ENCODE measurements at regions not wholly inside any gene's neighbourhood (a gene's known extent, or its start where the extent isn't known, plus 50 kb on each side); places are given as distances from the start of the nearest gene placed in this dataset.
"Not testable (repeated sequence)": the region's sequence is repeated elsewhere in the genome, so short reads cannot be mapped to it uniquely, and the experiment has no call there.

GRCh38 chr6:131427434-131428058, 145.5 kb upstream of the ARG1 start:
- DNase-seq (ENCODE audit: low spot score) = no peak

DNA sequence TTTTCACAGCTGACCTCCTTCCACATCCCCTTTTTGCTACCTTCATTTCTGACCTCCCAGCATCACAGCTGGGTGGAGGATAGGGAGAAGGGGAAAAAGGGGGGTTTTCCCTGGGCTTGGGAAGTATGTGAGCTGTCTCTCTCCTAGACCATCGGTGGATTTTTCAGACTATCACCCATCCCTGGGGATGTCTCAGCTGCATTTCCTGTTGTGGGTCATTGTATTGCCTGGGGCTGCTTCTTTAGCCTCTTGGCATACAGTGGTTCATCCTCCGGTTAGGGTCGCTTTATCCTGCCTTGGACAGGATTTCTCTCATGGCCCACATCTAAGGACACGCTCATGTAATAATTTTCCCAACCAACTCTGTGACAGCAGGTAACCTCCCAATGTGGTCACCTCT, 142.5 kb upstream of the ARG1 start:
- DNase-seq (ENCODE audit: low spot score) = no peak

GRCh38 chr6:131431718-131432117, 141.3 kb upstream of the ARG1 start:
- DNase-seq (ENCODE audit: low spot score) = no peak

GRCh38 chr6:131433927-131434326, 139.1 kb upstream of the ARG1 start:
- no peak for DNase-seq (ENCODE audit: low spot score)

DNA sequence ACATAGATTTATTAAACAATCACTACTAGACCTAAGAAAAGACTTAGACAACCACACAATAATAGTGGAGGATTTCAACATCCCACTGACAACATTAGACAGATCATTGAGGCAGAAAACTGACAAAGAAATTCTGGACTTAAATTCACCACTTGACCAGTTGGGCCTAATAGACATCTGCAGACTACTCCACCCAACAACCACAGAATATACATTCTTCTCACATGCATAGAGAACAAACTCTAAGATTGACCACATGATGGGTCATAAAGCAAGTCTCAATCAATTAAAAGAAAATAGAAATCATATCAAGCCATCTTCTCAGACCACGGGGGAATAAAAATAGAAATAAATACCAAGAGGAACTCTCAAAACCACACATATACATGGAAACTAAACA, 136.7 kb upstream of the ARG1 start:
- no peak for DNase-seq (ENCODE audit: low spot score)

GRCh38 chr6:131443014-131443413, 130.0 kb upstream of the ARG1 start:
- no peak for DNase-seq (ENCODE audit: low spot score)

DNA sequence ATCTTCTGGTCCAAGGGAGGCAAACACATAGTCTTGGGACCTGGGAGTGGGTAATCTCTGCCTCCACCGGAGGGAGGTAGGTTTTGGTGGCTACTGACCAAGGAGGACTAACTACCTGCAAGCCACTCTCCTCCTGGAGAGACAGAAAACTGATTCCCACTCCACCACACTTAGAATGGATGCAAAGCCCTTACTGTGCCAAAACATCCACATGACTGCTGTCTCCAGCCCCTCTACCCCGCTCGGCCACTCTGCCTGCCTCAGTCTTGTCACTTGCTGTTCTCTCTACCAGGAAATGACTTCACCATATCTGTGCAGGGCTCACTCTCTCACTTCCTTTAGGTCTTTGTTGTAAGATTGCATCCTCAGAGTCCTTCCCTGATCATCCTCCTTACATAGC, 129.5 kb upstream of the ARG1 start:
- no peak for DNase-seq (ENCODE audit: low spot score)

DNA sequence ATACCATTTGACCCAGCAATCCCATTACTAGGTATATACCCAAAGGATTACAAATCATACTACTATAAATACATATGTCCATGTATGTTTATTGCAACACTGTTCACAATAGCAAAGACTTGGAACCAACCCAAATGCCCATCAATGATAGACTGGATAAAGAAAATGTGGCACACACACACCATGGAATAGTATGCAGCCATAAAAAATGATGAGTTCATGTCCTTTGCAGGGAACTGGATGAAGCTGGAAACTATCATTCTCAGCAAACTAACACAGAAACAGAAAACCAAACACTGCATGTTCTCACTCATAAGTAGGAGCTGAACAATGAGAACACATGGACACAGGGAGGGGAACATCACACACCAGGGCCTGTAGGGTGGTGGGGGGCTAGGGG, 127.7 kb upstream of the ARG1 start:
- not testable (repeated sequence) for DNase-seq (ENCODE audit: low spot score)

- DNase-seq (ENCODE audit: low spot score) = no peak
Measured at GRCh38 chr6:131450861-131451260, 122.2 kb upstream of the ARG1 start.

DNA sequence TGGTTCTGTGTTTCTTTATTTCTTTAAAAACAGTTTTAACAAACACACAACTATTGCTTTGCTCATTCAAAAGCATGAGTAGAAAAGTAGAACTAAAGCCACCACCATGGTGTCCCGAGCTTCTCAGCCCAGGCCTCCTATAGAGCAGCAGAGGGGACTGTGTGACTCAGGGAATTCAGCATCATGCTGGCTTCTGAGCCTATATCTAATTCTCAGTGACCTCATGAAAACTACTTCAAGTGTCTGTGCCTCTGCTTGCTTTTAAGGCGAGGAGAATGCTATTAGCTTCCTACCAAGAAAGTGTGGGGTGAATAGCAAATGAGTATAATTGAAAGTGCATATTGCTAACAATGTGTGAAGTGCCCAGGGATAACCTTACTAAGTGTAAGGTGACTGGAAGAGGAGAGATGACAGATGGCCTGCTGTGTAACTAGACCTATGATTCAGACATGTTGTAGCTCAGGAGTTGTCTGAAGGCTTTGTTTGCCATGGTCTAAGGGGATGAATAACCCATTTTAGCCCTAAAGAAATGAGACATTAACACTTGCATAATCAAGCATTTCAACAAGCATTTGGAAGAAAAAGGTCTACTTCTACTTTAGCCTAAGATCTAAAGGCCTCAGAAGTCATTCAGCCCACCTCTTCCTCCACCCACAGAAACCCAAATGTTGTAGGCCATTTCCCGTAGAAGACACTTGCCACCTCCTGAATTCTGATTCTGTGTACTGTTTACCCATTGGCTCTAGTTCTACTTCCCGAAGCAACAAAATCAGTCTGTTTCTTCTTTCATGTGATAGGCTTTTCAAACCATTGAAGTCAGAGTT, 121.5 kb upstream of the ARG1 start:
- DNase-seq (ENCODE audit: low spot score) = no peak

DNA sequence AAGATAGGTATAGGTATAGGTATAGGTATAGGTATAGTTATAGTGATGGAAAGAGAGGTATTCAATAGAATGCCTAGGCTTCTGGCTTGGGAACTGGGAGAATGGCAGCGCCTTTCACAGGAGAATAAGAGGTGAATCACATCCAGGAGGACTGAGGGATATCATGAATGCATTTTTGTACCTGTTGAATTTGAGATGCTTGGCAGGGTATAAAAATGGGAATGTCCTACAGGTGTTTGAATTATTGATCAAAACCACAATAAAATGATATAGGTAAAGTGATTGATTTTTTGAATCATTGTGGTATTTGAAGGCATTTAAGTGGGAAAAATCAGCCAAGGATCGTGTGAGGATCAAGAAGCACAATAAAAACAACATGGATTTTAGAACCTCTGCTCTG, 119.2 kb upstream of the ARG1 start:
- no peak for DNase-seq (ENCODE audit: low spot score)

- no peak for DNase-seq (ENCODE audit: low spot score)
Measured at GRCh38 chr6:131456565-131456964, 116.5 kb upstream of the ARG1 start.

DNA sequence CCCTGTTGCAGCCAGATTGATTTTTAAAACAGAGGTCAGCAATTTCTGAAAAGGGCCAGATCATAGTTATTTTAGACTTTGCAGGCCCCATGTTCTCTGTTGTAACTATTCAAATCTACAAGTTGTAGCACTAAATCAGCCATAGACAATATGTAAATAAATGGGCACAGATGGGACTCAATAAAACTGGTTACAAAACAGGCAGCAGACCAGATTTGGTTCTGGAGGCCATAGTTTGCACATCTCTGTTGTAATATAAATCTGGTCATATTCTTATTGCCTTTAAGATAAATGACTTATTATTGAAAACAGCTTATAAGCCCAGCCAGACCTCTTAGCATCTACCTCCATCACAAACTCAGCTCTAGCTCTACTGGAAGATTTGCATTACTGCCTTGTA, 114.0 kb upstream of the ARG1 start:
- DNase-seq (ENCODE audit: low spot score) = no peak

DNA sequence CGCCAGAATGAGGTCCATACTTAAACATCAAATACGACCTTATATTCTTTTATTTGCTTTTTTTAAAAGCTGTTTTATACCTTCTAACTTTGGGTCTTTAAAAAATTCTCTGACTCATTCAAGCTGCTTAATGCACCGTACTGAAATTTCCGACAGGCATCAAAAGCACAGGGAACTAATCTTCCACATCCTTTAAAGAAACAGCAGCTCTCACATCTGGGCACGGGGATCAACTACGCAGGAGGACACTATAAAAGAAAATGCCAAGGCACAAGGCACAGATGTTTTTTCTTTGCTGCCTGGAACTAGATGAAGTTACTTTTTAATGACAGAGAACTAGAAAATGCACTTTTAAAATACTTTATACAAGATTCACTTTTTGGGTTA, 112.4 kb upstream of the ARG1 start:
- no peak for DNase-seq (ENCODE audit: low spot score)

- no peak for DNase-seq (ENCODE audit: low spot score)
Measured at GRCh38 chr6:131469130-131469529, 103.9 kb upstream of the ARG1 start.

GRCh38 chr6:131470534-131470933, 102.5 kb upstream of the ARG1 start:
- DNase-seq (ENCODE audit: low spot score) = no peak

GRCh38 chr6:131471331-131471730, 101.7 kb upstream of the ARG1 start:
- DNase-seq (ENCODE audit: low spot score) = no peak

DNA sequence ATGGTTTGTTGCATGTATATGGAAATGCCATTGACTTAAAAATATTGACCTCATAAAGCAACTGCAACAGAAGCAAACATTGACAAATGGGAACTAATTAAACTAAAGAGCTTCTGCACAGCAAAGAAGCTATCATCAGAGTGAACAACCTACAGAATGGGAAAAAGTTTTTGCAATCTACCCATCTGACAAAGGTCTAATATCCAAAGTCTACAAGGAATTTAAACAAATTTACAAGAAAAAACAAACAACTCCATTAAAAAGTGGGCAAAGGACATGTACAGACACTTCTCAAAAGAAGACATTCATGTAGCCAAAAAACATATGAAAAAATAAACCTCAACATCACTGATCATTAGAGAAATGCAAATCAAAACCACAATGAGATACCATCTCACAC, 99.7 kb upstream of the ARG1 start:
- not testable (repeated sequence) for DNase-seq (ENCODE audit: low spot score)

DNA sequence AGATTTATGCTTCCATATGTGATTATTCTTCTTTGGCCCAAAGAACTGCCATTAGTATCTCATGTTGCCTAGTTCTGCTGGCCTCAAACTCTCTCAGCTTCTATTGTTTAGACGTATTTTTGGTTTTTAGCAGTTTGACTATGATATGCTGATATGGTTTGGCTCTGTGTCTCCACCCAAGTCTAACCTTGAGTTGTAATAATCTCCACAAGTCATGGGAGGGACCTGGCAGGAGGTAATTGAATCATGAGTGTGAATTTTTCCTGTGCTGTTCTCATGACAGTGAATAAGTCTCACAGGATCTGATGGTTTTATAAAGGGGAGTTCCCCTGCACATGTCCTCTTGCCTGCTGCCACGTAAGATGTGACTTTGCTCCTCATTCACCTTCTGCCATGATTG, 96.7 kb upstream of the ARG1 start:
- no peak for DNase-seq (ENCODE audit: low spot score)

- not testable (repeated sequence) for DNase-seq (ENCODE audit: low spot score)
Measured at GRCh38 chr6:131478740-131479211, 94.2 kb upstream of the ARG1 start.

DNA sequence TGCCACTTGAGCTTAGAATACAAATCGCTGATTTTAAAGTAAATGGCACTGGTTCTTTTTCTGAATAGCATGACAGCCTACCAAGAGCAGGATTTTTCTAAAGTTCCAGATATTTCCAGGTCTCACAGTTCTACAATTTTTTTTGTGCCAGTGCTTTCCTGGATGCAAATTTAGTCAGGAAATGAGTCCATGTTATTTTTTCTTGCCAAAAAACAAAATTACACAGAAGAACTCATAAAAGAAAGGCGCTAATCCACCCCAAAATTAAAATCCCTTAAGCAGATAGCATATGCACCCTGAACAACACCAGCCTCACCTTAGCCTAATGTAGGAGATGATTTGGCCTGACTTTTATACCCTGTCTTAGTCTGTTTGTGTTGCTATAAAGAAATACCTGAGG, 86.4 kb upstream of the ARG1 start:
- no peak for DNase-seq (ENCODE audit: low spot score)

DNA sequence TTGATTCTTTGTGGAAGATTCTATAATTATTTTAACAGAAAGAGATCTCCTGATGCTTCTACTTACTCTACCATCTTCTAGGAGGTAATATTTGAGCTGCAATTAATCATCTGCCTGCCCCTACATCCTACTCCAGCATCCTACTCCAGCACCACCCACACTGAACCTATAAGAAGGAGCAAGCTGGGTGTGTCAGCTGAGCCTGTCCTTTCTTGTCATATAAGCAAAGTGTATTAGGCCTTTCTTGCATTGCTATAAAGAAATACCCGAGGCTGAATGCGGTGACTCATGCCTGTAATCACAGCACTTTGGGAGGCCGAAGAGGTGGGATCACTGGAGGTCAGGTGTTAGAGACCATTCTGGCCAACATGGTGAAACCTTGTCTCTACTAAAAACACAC, 84.2 kb upstream of the ARG1 start:
- no peak for DNase-seq (ENCODE audit: low spot score)

GRCh38 chr6:131490441-131490840, 82.6 kb upstream of the ARG1 start:
- no peak for DNase-seq (ENCODE audit: low spot score)

Data from hematopoietic multipotent progenitor cell treated with erythropoietin and hydrocortisone succinate and interleukin-3 and kit ligand, for 15 days (in vitro differentiated cells).